ENCODE measurements at regions not wholly inside any gene's neighbourhood (a gene's known extent, or its start where the extent isn't known, plus 50 kb on each side); places are given as distances from the start of the nearest gene placed in this dataset.

DNA sequence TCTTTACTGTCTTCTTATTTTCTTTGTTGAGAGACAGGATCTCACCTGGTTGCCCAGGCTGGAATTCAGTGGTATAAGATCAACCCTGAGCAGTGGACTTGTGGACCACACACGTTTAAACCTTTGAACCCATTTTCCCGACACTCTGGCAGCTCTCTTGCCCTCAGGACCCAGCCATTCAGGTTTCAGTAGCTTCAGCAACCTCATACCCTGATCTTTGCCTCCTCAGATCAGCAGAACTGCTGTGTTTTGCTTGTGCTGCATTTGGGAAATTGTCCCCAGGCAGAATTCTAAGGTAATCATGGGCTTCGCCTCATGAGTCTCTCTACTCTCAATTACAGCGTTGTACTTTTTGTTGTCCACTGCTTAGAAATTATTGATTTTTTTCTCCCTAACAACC, 317.6 kb upstream of the KIAA1217 start:
- 34 to 37% methylated on average over 4 of the region's 4 CpGs for WGBS, 2 experiments (ENCODE audit: low coverage in 1 of 2, low lambda C conversion rate in 2 of 2, missing lambda C conversion rate in 2 of 2)
- TF ChIP-seq EZH2phosphoT487 (IDR thresholded peaks at IDR 0.05; ENCODE audit: insufficient read depth, low read depth) (no peak), EZH2 (IDR thresholded peaks at IDR 0.05; ENCODE audit: insufficient read depth, poor library complexity, severe bottlenecking) (no peak)

DNA sequence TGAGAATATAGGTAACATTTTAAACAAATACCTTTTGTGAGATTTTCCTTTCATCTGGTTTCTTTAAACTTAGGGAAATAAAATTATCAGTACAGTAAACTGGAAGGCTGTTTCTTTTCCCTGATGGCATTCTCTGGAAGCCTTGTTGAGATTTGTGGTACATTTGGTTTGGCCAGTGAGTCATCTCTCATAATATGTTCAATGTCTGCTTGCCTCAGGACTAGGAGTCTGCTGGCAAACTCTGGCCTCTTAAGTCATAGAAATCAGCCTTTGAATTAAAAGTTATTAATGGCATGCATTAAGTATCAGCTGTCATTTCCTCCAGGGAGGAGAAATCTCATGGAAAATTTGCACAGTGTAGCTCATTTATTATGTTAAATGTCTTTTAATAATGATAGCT, 316.6 kb upstream of the KIAA1217 start:
- no peak overlapping the region for H3K9ac ChIP-seq
- H3K79me2 ChIP-seq (ENCODE audit: insufficient read depth) = no peaks in the 10 kb centered on the region
- no peaks in the 10 kb centered on the region for H3K36me3 ChIP-seq (ENCODE audit: low read depth)
- H3K4me1 ChIP-seq (ENCODE audit: insufficient read depth) = no peaks in the 10 kb centered on the region
- H3K4me3 ChIP-seq = no peak overlapping the region
- H2AFZ ChIP-seq = no peak overlapping the region
- no peaks in the 10 kb centered on the region for H3K9me3 ChIP-seq (ENCODE audit: low read depth)
- no peak overlapping the region for H3K4me2 ChIP-seq (ENCODE audit: unreplicated experiment)
- H3K9me2 ChIP-seq (ENCODE audit: insufficient read depth) = no peaks in the 10 kb centered on the region
- in situ Hi-C loops (cut with MboI) = no loop called here
- peak; percentile 23 for DNase-seq
- no peaks in the 10 kb centered on the region for H3K27me3 ChIP-seq (replicated peaks; ENCODE audit: insufficient read depth)
- H4K20me1 ChIP-seq (ENCODE audit: insufficient read depth) = no peaks in the 10 kb centered on the region
- no peak overlapping the region for H3K27ac ChIP-seq
- H3F3A ChIP-seq (ENCODE audit: insufficient read depth) = no peaks in the 10 kb centered on the region
- TF ChIP-seq EZH2phosphoT487 (IDR thresholded peaks at IDR 0.05; ENCODE audit: insufficient read depth, low read depth) (no peak), EZH2 (IDR thresholded peaks at IDR 0.05; ENCODE audit: insufficient read depth, poor library complexity, severe bottlenecking) (no peak)

More for the DNA sequence above, 317.6 kb upstream of the KIAA1217 start:
- Histone ChIP-seq H3K9me2 (ENCODE audit: insufficient read depth) (no peaks in the 10 kb centered on the region; the same call in 1 of the 2 replicates), H3F3A (ENCODE audit: insufficient read depth) (no peaks in the 10 kb centered on the region), H4K20me1 (ENCODE audit: insufficient read depth) (no peaks in the 10 kb centered on the region), H3K9ac (no peak overlapping the region), H3K9me3 (ENCODE audit: low read depth) (no peaks in the 10 kb centered on the region), H3K4me2 (ENCODE audit: unreplicated experiment) (no peak overlapping the region), H3K4me3 (no peak overlapping the region), H3K36me3 (ENCODE audit: low read depth) (no peaks in the 10 kb centered on the region), H3K27me3 (replicated peaks; ENCODE audit: insufficient read depth) (no peaks in the 10 kb centered on the region), H2AFZ (no peak overlapping the region), H3K27ac (no peak overlapping the region), H3K4me1 (ENCODE audit: insufficient read depth) (no peaks in the 10 kb centered on the region), H3K79me2 (ENCODE audit: insufficient read depth) (no peaks in the 10 kb centered on the region)
- in situ Hi-C loops (cut with MboI) = no loop called here
- DNase-seq = no peak

DNA sequence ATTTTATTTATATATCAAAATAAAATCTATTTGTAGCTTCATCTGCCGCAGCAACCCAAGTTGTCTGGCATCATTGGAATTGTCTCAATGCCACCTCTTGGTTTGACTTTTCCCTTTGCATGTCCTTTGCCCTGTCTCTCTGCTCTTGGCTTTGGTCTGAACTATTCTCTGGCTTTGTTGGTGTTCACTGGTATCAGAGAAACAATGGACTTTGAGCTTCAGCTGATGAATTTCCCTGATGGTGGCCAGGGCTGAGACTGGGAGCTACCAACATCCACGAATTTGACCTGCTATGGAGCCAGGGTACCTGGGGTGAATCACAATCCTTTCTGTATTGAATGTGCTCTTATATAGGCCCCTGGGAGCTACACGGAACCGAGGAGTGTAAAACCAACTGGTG, 311.7 kb upstream of the KIAA1217 start:
- Histone ChIP-seq H3K27ac (no peak overlapping the region), H3K79me2 (ENCODE audit: insufficient read depth) (no peaks in the 10 kb centered on the region), H3K27me3 (replicated peaks; ENCODE audit: insufficient read depth) (no peaks in the 10 kb centered on the region), H2AFZ (no peak overlapping the region), H3K9me2 (ENCODE audit: insufficient read depth) (no peaks in the 10 kb centered on the region), H3K9ac (no peak overlapping the region), H3K4me2 (ENCODE audit: unreplicated experiment) (no peak overlapping the region), H4K20me1 (ENCODE audit: insufficient read depth) (no peaks in the 10 kb centered on the region), H3F3A (ENCODE audit: insufficient read depth) (no peaks in the 10 kb centered on the region), H3K36me3 (ENCODE audit: low read depth) (no peaks in the 10 kb centered on the region), H3K9me3 (ENCODE audit: low read depth) (no peaks in the 10 kb centered on the region), H3K4me1 (ENCODE audit: insufficient read depth) (no peaks in the 10 kb centered on the region), H3K4me3 (no peak overlapping the region)
- WGBS, 2 experiments (ENCODE audit: low coverage in 1 of 2, low lambda C conversion rate in 2 of 2, missing lambda C conversion rate in 2 of 2) = 33 to 36% methylated on average over 4 of the region's 4 CpGs
- no peak for DNase-seq
- TF ChIP-seq EZH2 (IDR thresholded peaks at IDR 0.05; ENCODE audit: insufficient read depth, poor library complexity, severe bottlenecking) (no peak), EZH2phosphoT487 (IDR thresholded peaks at IDR 0.05; ENCODE audit: insufficient read depth, low read depth) (no peak)
- in situ Hi-C loops (cut with MboI) = no loop called here

DNA sequence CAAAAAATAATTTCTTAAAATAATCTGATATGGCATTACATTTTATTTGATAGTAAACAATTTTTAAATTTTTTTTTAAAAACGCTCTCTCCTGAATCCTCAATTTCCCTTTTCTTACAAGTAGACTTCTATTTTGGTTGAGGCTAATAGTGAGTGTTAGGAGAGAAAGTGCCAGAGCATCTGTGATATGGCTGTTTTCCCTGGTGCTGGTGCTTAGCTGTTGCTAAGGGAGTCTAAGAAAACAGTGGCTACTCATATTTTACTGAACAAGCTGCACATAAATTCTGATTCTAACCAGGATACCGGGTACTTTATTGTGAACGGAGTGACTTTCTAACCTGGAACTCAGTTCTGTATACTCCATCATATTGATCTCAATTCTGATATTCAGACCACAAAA, 311.1 kb upstream of the KIAA1217 start:
- Histone ChIP-seq H3K9ac (no peak overlapping the region), H3K9me3 (ENCODE audit: low read depth) (no peaks in the 10 kb centered on the region), H3K4me3 (no peak overlapping the region), H3K27me3 (replicated peaks; ENCODE audit: insufficient read depth) (no peaks in the 10 kb centered on the region), H3F3A (ENCODE audit: insufficient read depth) (no peaks in the 10 kb centered on the region), H3K36me3 (ENCODE audit: low read depth) (no peaks in the 10 kb centered on the region), H3K4me1 (ENCODE audit: insufficient read depth) (no peaks in the 10 kb centered on the region), H3K4me2 (ENCODE audit: unreplicated experiment) (no peak overlapping the region), H2AFZ (no peak overlapping the region), H3K9me2 (ENCODE audit: insufficient read depth) (no peaks in the 10 kb centered on the region), H3K27ac (no peak overlapping the region), H3K79me2 (ENCODE audit: insufficient read depth) (no peaks in the 10 kb centered on the region), H4K20me1 (ENCODE audit: insufficient read depth) (no peaks in the 10 kb centered on the region)
- in situ Hi-C loops (cut with MboI) = no loop called here
- TF ChIP-seq EZH2 (IDR thresholded peaks at IDR 0.05; ENCODE audit: insufficient read depth, poor library complexity, severe bottlenecking) = no peak
- TF ChIP-seq EZH2phosphoT487 (IDR thresholded peaks at IDR 0.05; ENCODE audit: insufficient read depth, low read depth) = no peak
- DNase-seq = no peak
- 2 to 3% methylated on average over 3 of the region's 3 CpGs for WGBS, 2 experiments (ENCODE audit: low coverage in 1 of 2, low lambda C conversion rate in 2 of 2, missing lambda C conversion rate in 2 of 2)

DNA sequence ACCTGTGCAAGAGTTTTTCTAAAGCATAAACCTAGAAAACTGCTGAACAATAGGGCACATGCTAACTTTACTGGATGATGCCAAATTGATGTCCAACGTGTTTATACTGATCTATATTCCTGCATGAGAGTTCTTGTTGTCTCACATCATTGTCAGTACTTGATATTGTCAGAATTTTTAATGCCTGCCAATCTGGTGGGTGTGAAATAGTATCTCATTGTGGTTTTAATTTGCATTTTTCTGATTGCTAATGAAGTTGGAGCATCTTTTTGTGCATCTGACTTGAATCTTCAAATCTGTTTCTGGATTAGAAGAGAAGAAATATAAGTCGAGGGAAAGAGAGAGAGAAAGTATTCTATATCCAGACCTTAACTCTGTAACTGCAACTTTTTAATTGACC, 309.8 kb upstream of the KIAA1217 start:
- no peaks in the 10 kb centered on the region for H3K9me2 ChIP-seq (ENCODE audit: insufficient read depth)
- H3F3A ChIP-seq (ENCODE audit: insufficient read depth) = no peaks in the 10 kb centered on the region
- H3K27ac ChIP-seq = no peak overlapping the region
- H3K4me2 ChIP-seq (ENCODE audit: unreplicated experiment) = no peak overlapping the region
- DNase-seq = no peak
- H3K4me3 ChIP-seq = no peak overlapping the region
- no peaks in the 10 kb centered on the region for H3K9me3 ChIP-seq (ENCODE audit: low read depth)
- no peak for TF ChIP-seq EZH2phosphoT487 (IDR thresholded peaks at IDR 0.05; ENCODE audit: insufficient read depth, low read depth)
- no peak for TF ChIP-seq EZH2 (IDR thresholded peaks at IDR 0.05; ENCODE audit: insufficient read depth, poor library complexity, severe bottlenecking)
- H3K9ac ChIP-seq = no peak overlapping the region
- H3K27me3 ChIP-seq (replicated peaks; ENCODE audit: insufficient read depth) = no peaks in the 10 kb centered on the region
- no peaks in the 10 kb centered on the region for H3K36me3 ChIP-seq (ENCODE audit: low read depth)
- no peaks in the 10 kb centered on the region for H3K79me2 ChIP-seq (ENCODE audit: insufficient read depth)
- in situ Hi-C loops (cut with MboI) = no loop called here
- no peaks in the 10 kb centered on the region for H4K20me1 ChIP-seq (ENCODE audit: insufficient read depth)
- no peak overlapping the region for H2AFZ ChIP-seq
- WGBS, 2 experiments (ENCODE audit: low coverage in 1 of 2, low lambda C conversion rate in 2 of 2, missing lambda C conversion rate in 2 of 2) = 2 to 4% methylated on average over 2 of the region's 2 CpGs
- no peaks in the 10 kb centered on the region for H3K4me1 ChIP-seq (ENCODE audit: insufficient read depth)

Measured in GM23248 (cell line).